IMR-90 (cell line): ENCODE measurements at regions not wholly inside any gene's neighbourhood (a gene's known extent, or its start where the extent isn't known, plus 50 kb on each side); places are given as distances from the start of the nearest gene placed in this dataset.

ENCODE experiments used
- BHLHE40 ChIP-seq: fragments of 150-350 bp; IDR thresholded peaks from 2 replicates; pipeline ENCODE4 v1.6.1; 2016; ENCODE audit warnings: mild to moderate bottlenecking, low read depth, low read length
- CTCF ChIP-seq: conservative IDR thresholded peaks from 2 replicates; pipeline ENCODE4 v1.5.1; 2012; ENCODE audit warnings: mild to moderate bottlenecking, low read depth, low read length, improper control_type of control experiment
- POLR2A ChIP-seq: IDR thresholded peaks from 2 replicates; pipeline ENCODE4 v1.6.1; 2012; ENCODE audit warnings: mild to moderate bottlenecking, low read depth, low read length
- TF ChIP-seq, protein P1 (sequence below): fragments of 150-350 bp; IDR thresholded peaks from 2 replicates; pipeline ENCODE4 v1.6.1; 2016; ENCODE audit warnings: low read depth, mild to moderate bottlenecking, low read length, moderate library complexity, borderline replicate concordance

DNA sequence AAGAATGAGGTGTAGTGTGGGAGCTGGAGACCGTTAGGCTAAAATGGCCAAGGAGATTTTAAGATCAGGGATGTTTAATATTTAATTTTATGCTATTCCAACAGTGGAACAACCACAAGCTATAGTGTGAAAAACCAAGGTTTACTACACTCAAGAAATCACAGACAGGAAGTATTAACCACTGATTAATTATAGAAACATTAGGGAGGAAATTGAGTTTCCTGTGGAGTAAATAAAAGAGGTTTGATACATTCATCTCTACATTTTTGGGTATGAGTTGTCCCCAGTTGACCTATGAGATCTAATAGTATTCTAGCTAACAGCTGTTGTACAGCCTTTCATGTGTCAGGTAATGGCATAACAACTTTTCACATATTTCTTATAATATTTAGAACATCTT lies 103.7 kb upstream of the MPDZ start:
- TF ChIP-seq POLR2A (no peak), CTCF (no peak), BHLHE40 (no peak)
- TF ChIP-seq, protein P1, sequence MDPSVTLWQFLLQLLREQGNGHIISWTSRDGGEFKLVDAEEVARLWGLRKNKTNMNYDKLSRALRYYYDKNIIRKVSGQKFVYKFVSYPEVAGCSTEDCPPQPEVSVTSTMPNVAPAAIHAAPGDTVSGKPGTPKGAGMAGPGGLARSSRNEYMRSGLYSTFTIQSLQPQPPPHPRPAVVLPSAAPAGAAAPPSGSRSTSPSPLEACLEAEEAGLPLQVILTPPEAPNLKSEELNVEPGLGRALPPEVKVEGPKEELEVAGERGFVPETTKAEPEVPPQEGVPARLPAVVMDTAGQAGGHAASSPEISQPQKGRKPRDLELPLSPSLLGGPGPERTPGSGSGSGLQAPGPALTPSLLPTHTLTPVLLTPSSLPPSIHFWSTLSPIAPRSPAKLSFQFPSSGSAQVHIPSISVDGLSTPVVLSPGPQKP: no peak
